Colonic mucosa (tissue), 4 donors: ENCODE measurements at regions not wholly inside any gene's neighbourhood (a gene's known extent, or its start where the extent isn't known, plus 50 kb on each side); places are given as distances from the start of the nearest gene placed in this dataset.

Experiments
- DNase-seq: peaks from one replicate; pipeline ENCODE4 v3.0.0-alpha.2; 2020
- H3K27ac ChIP-seq: fragments of 200-600 bp; one replicate; pipeline ENCODE4 v1.8.0; 2021
- H3K27me3 ChIP-seq: fragments of 200-600 bp; one replicate; pipeline ENCODE4 v1.8.0; 2021
- H3K36me3 ChIP-seq: fragments of 200-600 bp; one replicate; pipeline ENCODE4 v1.8.0; 2021
- H3K4me1 ChIP-seq: fragments of 200-600 bp; one replicate; pipeline ENCODE4 v1.8.0; 2021; ENCODE audit warnings: mild to moderate bottlenecking
- H3K4me3 ChIP-seq: fragments of 200-600 bp; one replicate; pipeline ENCODE4 v1.8.0; 2021
- H3K9ac ChIP-seq, 2 donors: one replicate each; pipeline ENCODE4 v1.7.0; 2013; ENCODE audit warnings: control low read depth in 2 of 2, low read depth in 2 of 2, low read length in 2 of 2
- H3K9me3 ChIP-seq: fragments of 200-600 bp; one replicate; pipeline ENCODE4 v1.8.0; 2021
- CTCF ChIP-seq: fragments of 200-600 bp; IDR thresholded peaks from one replicate; pipeline ENCODE4 v1.8.0; 2022; ENCODE audit warnings: antibody characterized with exemption, mild to moderate bottlenecking
- intact Hi-C: fragments of 100-400 bp; cut with DNase I; formaldehyde crosslinking; loops from one replicate; pipeline ENCODE4 v1.14.1; 2022
- donor health status: healthy.
- donor health status: DM: no; HTN: no; CAD: no.
- donor health status: DM: no; HTN: no; CAD: no.

- no peak for TF ChIP-seq CTCF
- no peak overlapping the region for H3K9ac ChIP-seq
- DNase-seq: no peak
- H3K4me1 ChIP-seq: no peaks in the 10 kb centered on the region
- intact Hi-C loops: no loop called here
- H3K27me3 ChIP-seq: no peaks in the 10 kb centered on the region
- no peak overlapping the region for H3K27ac ChIP-seq
- H3K4me3 ChIP-seq: no peak overlapping the region
- no peaks in the 10 kb centered on the region for H3K36me3 ChIP-seq
- H3K9me3 ChIP-seq: no peaks in the 10 kb centered on the region
Measured at GRCh38 chr4:14582677-14583076, 419.6 kb upstream of the CPEB2 start.

- H3K27ac ChIP-seq: no peak overlapping the region
- intact Hi-C loops: no loop called here
Measured at GRCh38 chr4:14583331-14583730, 418.9 kb upstream of the CPEB2 start.

GRCh38 chr4:14583752-14584151 lies 418.5 kb upstream of the CPEB2 start:
- DNase-seq: no peak
- H3K4me3 ChIP-seq: no peak overlapping the region
- no peak overlapping the region for H3K27ac ChIP-seq
- no peak for TF ChIP-seq CTCF
- no peak overlapping the region for H3K9ac ChIP-seq
- no peaks in the 10 kb centered on the region for H3K36me3 ChIP-seq
- intact Hi-C loops: no loop called here
- no peaks in the 10 kb centered on the region for H3K9me3 ChIP-seq
- no peaks in the 10 kb centered on the region for H3K27me3 ChIP-seq
- no peaks in the 10 kb centered on the region for H3K4me1 ChIP-seq

More at GRCh38 chr4:14583331-14583730, 418.9 kb upstream of the CPEB2 start:
- no peak for DNase-seq
- Histone ChIP-seq H3K9ac (no peak overlapping the region), H3K4me1 (no peaks in the 10 kb centered on the region), H3K4me3 (no peak overlapping the region), H3K36me3 (no peaks in the 10 kb centered on the region), H3K9me3 (no peaks in the 10 kb centered on the region), H3K27me3 (no peaks in the 10 kb centered on the region)
- TF ChIP-seq CTCF: no peak

GRCh38 chr4:14592950-14593349 lies 409.3 kb upstream of the CPEB2 start:
- H3K36me3 ChIP-seq: no peaks in the 10 kb centered on the region
- no peaks in the 10 kb centered on the region for H3K27me3 ChIP-seq
- H3K9ac ChIP-seq: no peak overlapping the region
- no peak for TF ChIP-seq CTCF
- no peaks in the 10 kb centered on the region for H3K9me3 ChIP-seq
- H3K4me1 ChIP-seq: no peaks in the 10 kb centered on the region
- intact Hi-C loops: no loop called here
- H3K4me3 ChIP-seq: no peak overlapping the region
- DNase-seq: no peak
- no peak overlapping the region for H3K27ac ChIP-seq

DNA sequence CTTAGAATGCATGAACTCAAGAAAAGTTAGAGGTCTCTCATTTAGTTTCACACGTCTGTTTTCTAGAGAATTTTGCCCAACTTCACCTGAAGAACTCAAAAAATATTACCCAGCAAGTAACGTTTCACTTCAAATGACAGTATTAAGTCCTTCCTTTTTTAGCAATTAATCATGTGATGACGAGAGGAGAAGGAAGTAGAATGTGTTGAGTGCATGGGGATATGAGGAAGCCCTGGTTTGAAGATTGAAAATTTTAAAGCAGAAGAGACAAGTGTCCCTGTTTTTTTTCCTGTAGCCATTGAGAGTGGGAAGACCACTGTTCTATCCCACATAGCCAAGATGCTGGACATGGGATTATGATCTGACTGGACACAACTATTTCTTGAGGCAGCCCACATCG lies 406.3 kb upstream of the CPEB2 start:
- TF ChIP-seq CTCF: no peak
- Histone ChIP-seq H3K27me3 (no peaks in the 10 kb centered on the region), H3K27ac (no peak overlapping the region), H3K36me3 (no peaks in the 10 kb centered on the region), H3K4me3 (no peak overlapping the region), H3K9ac (no peak overlapping the region), H3K4me1 (no peaks in the 10 kb centered on the region), H3K9me3 (no peaks in the 10 kb centered on the region)
- DNase-seq: no peak
- intact Hi-C loops: no loop called here

DNA sequence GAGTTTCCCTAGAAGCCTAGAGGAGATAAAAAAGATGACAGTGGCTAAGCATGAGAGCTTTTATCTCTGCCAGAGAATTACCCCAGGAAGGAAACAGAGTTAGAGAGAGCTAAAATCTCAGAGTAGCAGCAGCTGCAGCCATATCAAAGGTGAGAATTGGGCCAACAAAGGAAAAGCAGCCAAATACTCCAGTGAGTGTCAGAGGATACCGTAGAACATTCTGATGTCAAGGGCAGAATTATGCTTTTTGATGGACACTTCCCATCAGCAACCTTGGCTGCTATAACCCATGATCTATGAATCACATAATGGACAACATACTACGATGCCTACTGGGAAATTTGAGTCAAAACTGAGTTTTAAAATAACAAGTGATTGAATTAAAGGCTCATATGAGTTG lies 405.8 kb upstream of the CPEB2 start:
- H3K9me3 ChIP-seq: no peaks in the 10 kb centered on the region
- H3K4me3 ChIP-seq: no peak overlapping the region
- no peak for DNase-seq
- no peak overlapping the region for H3K9ac ChIP-seq
- H3K36me3 ChIP-seq: no peaks in the 10 kb centered on the region
- no peaks in the 10 kb centered on the region for H3K4me1 ChIP-seq
- TF ChIP-seq CTCF: no peak
- no peak overlapping the region for H3K27ac ChIP-seq
- intact Hi-C loops: no loop called here
- H3K27me3 ChIP-seq: no peaks in the 10 kb centered on the region
